Common myeloid progenitor, CD34-positive (primary cell): ENCODE measurements at regions not wholly inside any gene's neighbourhood (a gene's known extent, or its start where the extent isn't known, plus 50 kb on each side); places are given as distances from the start of the nearest gene placed in this dataset.
"Not testable (repeated sequence)": the region's sequence is repeated elsewhere in the genome, so short reads cannot be mapped to it uniquely, and the experiment has no call there.

Experiments
- CTCF ChIA-PET: fragments of 350-600 bp; sonication (Branson Sonifier 250); formaldehyde crosslinking; loops from one replicate; lab custom pipeline; 2021; ENCODE audit warnings: antibody characterized with exemption; lab: Charles Lee
- POLR2A ChIA-PET: fragments of 350-600 bp; sonication (Branson Sonifier 250); formaldehyde crosslinking; loops from one replicate; lab custom pipeline; 2021; ENCODE audit warnings: antibody characterized with exemption; lab: Charles Lee
- DNase-seq, 3 donors: peaks; one replicate each; pipeline versions ENCODE4 v3.0.0 to v3.0.0-alpha.2; 2013
- H3K27ac ChIP-seq, 2 experiments: 1 replicate in 1 of 2; 2 replicates in 1 of 2; pipeline ENCODE4 v1.7.0; 2013; ENCODE audit warnings: inconsistent platforms in 2 of 2, low read length in 2 of 2, mild to moderate bottlenecking in 2 of 2, low read depth in 1 of 2, moderate library complexity in 1 of 2; ENCODE audit not compliant: severe bottlenecking in 2 of 2, insufficient read depth in 1 of 2, poor library complexity in 1 of 2
- H3K27me3 ChIP-seq, 5 experiments: replicated peaks in 2 of 5; 1 replicate in 3 of 5; 2 replicates in 2 of 5; pipeline versions ENCODE4 v1.6.1 to v1.7.0; 2013; ENCODE audit warnings: low read length in 4 of 5, mild to moderate bottlenecking in 2 of 5, moderate library complexity in 2 of 5, inconsistent platforms in 1 of 5; ENCODE audit not compliant: insufficient read depth in 5 of 5, control insufficient read depth in 4 of 5
- H3K36me3 ChIP-seq, 4 experiments: 1 replicate in 2 of 4; 2 replicates in 2 of 4; pipeline versions ENCODE4 v1.6.1 to v1.7.0; 2013; ENCODE audit warnings: low read length in 3 of 4, control low read depth in 1 of 4, mild to moderate bottlenecking in 1 of 4; ENCODE audit not compliant: control insufficient read depth in 4 of 4, insufficient read depth in 4 of 4
- H3K4me1 ChIP-seq, 4 experiments: 1 replicate in 3 of 4; 2 replicates in 1 of 4; pipeline versions ENCODE4 v1.6.1 to v1.7.1; 2013; ENCODE audit warnings: low read length in 3 of 4, mild to moderate bottlenecking in 3 of 4, control low read depth in 1 of 4, inconsistent platforms in 1 of 4, moderate library complexity in 1 of 4; ENCODE audit not compliant: control insufficient read depth in 4 of 4, insufficient read depth in 4 of 4; ENCODE audit errors: control extremely low read depth in 1 of 4
- H3K4me3 ChIP-seq, 7 experiments: 1 replicate in 4 of 7; 2 replicates in 3 of 7; pipeline versions ENCODE4 v1.5.1 to v1.7.0; 2013; ENCODE audit warnings: mild to moderate bottlenecking in 7 of 7, low read length in 6 of 7, moderate library complexity in 6 of 7, inconsistent platforms in 2 of 7, low read depth in 2 of 7, control low read depth in 1 of 7; ENCODE audit not compliant: insufficient read depth in 4 of 7, control insufficient read depth in 1 of 7; ENCODE audit errors: extremely low read depth in 1 of 7
- H3K9me3 ChIP-seq, 5 experiments: 1 replicate in 4 of 5; 2 replicates in 1 of 5; pipeline versions ENCODE4 v1.6.1 to v1.7.1; 2013; ENCODE audit warnings: low read length in 4 of 5, mild to moderate bottlenecking in 2 of 5, inconsistent platforms in 1 of 5, low read depth in 1 of 5, moderate library complexity in 1 of 5; ENCODE audit not compliant: control insufficient read depth in 4 of 5, insufficient read depth in 2 of 5; ENCODE audit errors: control extremely low read depth in 1 of 5
- WGBS: methylation state at CpG from one replicate; pipeline ENCODE4 v1.1.5; 2013; ENCODE audit not compliant: insufficient coverage; 5-methylcytosine and 5-hydroxymethylcytosine counted together

DNA sequence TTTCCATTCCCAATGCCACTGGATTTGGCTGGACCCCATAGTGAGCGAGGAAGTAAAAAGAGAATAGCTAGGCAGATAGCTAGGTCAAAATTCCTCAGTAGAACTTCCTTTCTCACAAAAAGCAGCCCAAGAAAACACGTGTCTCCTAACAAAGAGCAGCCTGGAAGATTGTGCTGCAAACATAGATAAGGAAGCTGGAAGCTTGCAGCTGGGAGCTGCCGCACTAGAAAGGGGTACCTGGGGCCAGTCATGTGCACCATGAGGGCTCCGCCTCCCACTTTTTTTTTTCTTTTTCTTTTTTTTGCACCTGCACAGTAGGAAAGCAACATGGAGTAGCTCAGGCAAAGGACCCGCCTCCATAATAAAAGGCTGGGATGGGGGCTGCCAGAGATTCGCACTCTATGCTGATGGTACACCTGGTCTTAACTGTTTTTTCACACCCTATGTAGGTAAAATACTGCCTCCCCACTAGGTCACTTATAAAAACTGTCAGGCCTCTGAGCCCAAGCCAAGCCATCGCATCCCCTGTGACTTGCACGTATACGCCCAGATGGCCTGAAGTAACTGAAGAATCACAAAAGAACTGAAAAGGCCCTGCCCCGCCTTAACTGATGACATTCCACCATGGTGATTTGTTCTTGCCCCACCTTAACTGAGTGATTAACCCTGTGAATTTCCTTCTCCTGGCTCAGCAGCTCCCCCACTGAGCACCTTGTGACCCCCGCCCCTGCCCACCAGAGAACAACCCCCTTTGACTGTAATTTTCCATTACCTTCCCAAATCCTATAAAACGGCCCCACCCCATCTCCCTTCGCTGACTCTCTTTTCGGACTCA lies 521.6 kb downstream of the IRS2 start:
- H3K36me3 ChIP-seq, H3K4me3 ChIP-seq, POLR2A ChIA-PET, H3K27ac ChIP-seq, CTCF ChIA-PET, DNase-seq, H3K27me3 ChIP-seq, H3K9me3 ChIP-seq, H3K4me1 ChIP-seq: not testable (repeated sequence)
- 72% methylated on average over 7 of the region's 14 CpGs for WGBS

DNA sequence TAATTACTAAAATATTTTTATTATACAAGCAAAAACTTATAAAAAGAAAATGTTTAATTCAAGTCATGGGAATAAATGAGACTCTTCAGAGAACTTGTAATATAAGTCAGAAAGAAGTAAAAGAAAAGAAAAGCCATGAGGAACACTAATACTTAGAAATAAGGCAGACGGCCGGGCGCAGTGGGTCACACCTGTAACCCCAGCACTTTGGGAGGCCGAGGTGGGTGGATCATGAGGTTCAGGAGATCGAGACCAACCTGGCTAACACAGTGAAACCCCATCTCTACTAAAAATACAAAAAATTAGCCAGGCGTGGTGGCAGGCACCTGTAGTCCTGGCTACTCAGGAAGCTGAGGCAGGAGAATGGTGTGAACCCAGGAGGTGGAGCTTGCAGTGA lies 528.6 kb downstream of the IRS2 start:
- H3K4me1 ChIP-seq, H3K4me3 ChIP-seq, DNase-seq, POLR2A ChIA-PET, CTCF ChIA-PET, H3K9me3 ChIP-seq, H3K27ac ChIP-seq, H3K27me3 ChIP-seq, H3K36me3 ChIP-seq: not testable (repeated sequence)
- no CpG with 5 or more reads among the region's 6 CpGs for WGBS
